HCT116 (cell line): ENCODE measurements at regions not wholly inside any gene's neighbourhood (a gene's known extent, or its start where the extent isn't known, plus 50 kb on each side); places are given as distances from the start of the nearest gene placed in this dataset.

Experiments
- ATAC-seq: fragments of 200-7000 bp; cut with Tn5 transposase; 2 replicates; pipeline ENCODE4 v1.9.1; 2020; ENCODE audit warnings: mild to moderate bottlenecking, moderate library complexity
- BruUV-seq: library from RNA; stranded (reverse); fragments of 400-500 nt; replicated peaks from 2 replicates; lab custom pipeline; 2021; lab: Mats Ljungman, UMichigan
- CTCF ChIA-PET: fragments of 300-600 bp; sonication (Branson Sonifier 250); formaldehyde crosslinking; loops from one replicate; lab custom pipeline; 2021; ENCODE audit warnings: antibody characterized with exemption; lab: Charles Lee
- POLR2A ChIA-PET: fragments of 300-600, 350-600 bp; sonication (Branson Sonifier 250); formaldehyde crosslinking; loops from one replicate; lab custom pipeline; 2021; ENCODE audit warnings: antibody characterized with exemption; lab: Charles Lee
- RAD21 ChIA-PET, 2 experiments: fragments of 300-600 bp; sonication (Branson Sonifier 250); formaldehyde crosslinking; loops; one replicate each; lab custom pipeline; 2023; ENCODE audit warnings: low total read pairs in 2 of 2; ENCODE audit not compliant: uncharacterized antibody in 2 of 2, unreplicated experiment in 2 of 2, low non-redundant PET in 1 of 2; lab: Charles Lee
- DNase-seq: peaks from one replicate; pipeline ENCODE4 v3.0.0-alpha.2; 2010; ENCODE audit warnings: low read depth, low spot score
- H2AFZ ChIP-seq: fragments of 200-600 bp; shearing (Covaris generic), sonication (generic); 2 replicates; pipeline ENCODE4 v1.6.1; 2017; ENCODE audit warnings: low read depth, mixed run types, mixed read lengths, antibody characterized with exemption, low read length; ENCODE audit not compliant: poor library complexity, severe bottlenecking
- H3K27ac ChIP-seq: 2 replicates; pipeline ENCODE4 v1.5.1; 2012; ENCODE audit warnings: low read depth, low read length
- H3K27me3 ChIP-seq: fragments of 200-600 bp; sonication (generic); 2 replicates; pipeline ENCODE4 v1.6.1; 2016; ENCODE audit warnings: mixed run types, low read length, mixed read lengths; ENCODE audit not compliant: insufficient read depth
- H3K36me3 ChIP-seq, 2 experiments: fragments of 200-500 bp in 1 of 2; fragments of 200-600 bp in 1 of 2; sonication (Bioruptor generic) in 1 of 2; sonication (generic) in 1 of 2; 2 replicates each; pipeline versions ENCODE4 v1.5.1 to v1.6.1; 2014 to 2016; ENCODE audit warnings: low read length in 2 of 2, inconsistent platforms in 1 of 2, mixed read lengths in 1 of 2, mixed run types in 1 of 2; ENCODE audit not compliant: insufficient read depth in 2 of 2, control insufficient read depth in 1 of 2
- H3K4me1 ChIP-seq, 2 experiments: fragments of 200-600 bp in 1 of 2; sonication (generic) in 1 of 2; 2 replicates each; pipeline versions ENCODE4 v1.5.1 to v1.6.1; 2012 to 2017; ENCODE audit warnings: low read length in 2 of 2, inconsistent platforms in 1 of 2, mild to moderate bottlenecking in 1 of 2, mixed read lengths in 1 of 2, mixed run types in 1 of 2, moderate library complexity in 1 of 2; ENCODE audit not compliant: insufficient read depth in 2 of 2, control insufficient read depth in 1 of 2
- H3K4me2 ChIP-seq: fragments of 200-600 bp; sonication (generic); 2 replicates; pipeline ENCODE4 v1.6.1; 2017; ENCODE audit warnings: mixed run types, low read length, mixed read lengths
- H3K4me3 ChIP-seq, 2 experiments: fragments of 200-600 bp in 1 of 2; sonication (generic) in 1 of 2; replicated peaks in 1 of 2; 2 replicates each; pipeline ENCODE4 v1.5.1; 2011 to 2016; ENCODE audit warnings: low read length in 2 of 2, control low read depth in 1 of 2, low read depth in 1 of 2, mild to moderate bottlenecking in 1 of 2, mixed read lengths in 1 of 2, mixed run types in 1 of 2
- H3K79me2 ChIP-seq: fragments of 200-600 bp; sonication (generic); 2 replicates; pipeline ENCODE4 v1.6.1; 2017; ENCODE audit warnings: mild to moderate bottlenecking, mixed run types, low read length, moderate library complexity, mixed read lengths; ENCODE audit not compliant: insufficient read depth
- H3K9ac ChIP-seq: fragments of 200-600 bp; sonication (generic); 2 replicates; pipeline ENCODE4 v1.6.1; 2016; ENCODE audit warnings: low read length, mixed read lengths
- H3K9me2 ChIP-seq: fragments of 200-600 bp; sonication (generic), shearing (Covaris generic); 2 replicates; pipeline ENCODE4 v1.6.1; 2017; ENCODE audit warnings: mixed run types, mild to moderate bottlenecking, moderate library complexity; ENCODE audit not compliant: insufficient read depth
- H3K9me3 ChIP-seq, 2 experiments: fragments of 200-500 bp in 1 of 2; fragments of 200-600 bp in 1 of 2; sonication (Bioruptor generic) in 1 of 2; sonication (generic) in 1 of 2; 2 replicates each; pipeline ENCODE4 v1.6.1; 2014 to 2017; ENCODE audit warnings: low read length in 2 of 2, mixed read lengths in 2 of 2, inconsistent platforms in 1 of 2, low read depth in 1 of 2, mild to moderate bottlenecking in 1 of 2, mixed run types in 1 of 2, moderate library complexity in 1 of 2; ENCODE audit not compliant: control insufficient read depth in 1 of 2, insufficient read depth in 1 of 2
- H4K20me1 ChIP-seq: fragments of 200-600 bp; sonication (generic), shearing (Covaris generic); 2 replicates; pipeline ENCODE4 v1.6.1; 2017; ENCODE audit warnings: mixed run types, mild to moderate bottlenecking, moderate library complexity; ENCODE audit not compliant: insufficient read depth
- EZH2 ChIP-seq: fragments of 200-600 bp; sonication (generic); IDR thresholded peaks from 2 replicates; pipeline ENCODE4 v1.6.1; 2017; ENCODE audit warnings: antibody characterized with exemption, mixed run types
- EZH2phosphoT487 ChIP-seq: fragments of 200-600 bp; IDR thresholded peaks from 2 replicates; pipeline ENCODE4 v1.6.1; 2018; ENCODE audit warnings: antibody characterized with exemption, borderline replicate concordance
- FOSL1 ChIP-seq: IDR thresholded peaks from 2 replicates; pipeline ENCODE4 v1.6.1; 2012; ENCODE audit warnings: low read depth
- JUND ChIP-seq: IDR thresholded peaks from 2 replicates; pipeline ENCODE4 v1.6.1; 2012
- POLR2A ChIP-seq: IDR thresholded peaks from 2 replicates; pipeline ENCODE4 v1.7.0; 2011; ENCODE audit warnings: borderline replicate concordance; ENCODE audit not compliant: insufficient read depth, insufficient read length; ENCODE audit errors: extremely low read depth
- POLR2AphosphoS5 ChIP-seq: IDR thresholded peaks from 2 replicates; pipeline ENCODE4 v1.6.1; 2011; ENCODE audit warnings: mild to moderate bottlenecking, low read depth, low read length, moderate library complexity
- RAD21 ChIP-seq: IDR thresholded peaks from 2 replicates; pipeline ENCODE4 v1.6.1; 2012; ENCODE audit warnings: low read depth, mild to moderate bottlenecking
- SIN3A ChIP-seq: IDR thresholded peaks from 2 replicates; pipeline ENCODE4 v1.6.1; 2012; ENCODE audit warnings: low read depth
- SP1 ChIP-seq: IDR thresholded peaks from 2 replicates; pipeline ENCODE4 v1.6.1; 2012; ENCODE audit warnings: low read depth
- YY1 ChIP-seq: IDR thresholded peaks from 2 replicates; pipeline ENCODE4 v1.6.1; 2011; ENCODE audit warnings: low read length, low read depth, moderate library complexity, mild to moderate bottlenecking; ENCODE audit not compliant: insufficient replicate concordance; ENCODE audit errors: extremely low read depth
- ZBTB33 ChIP-seq: IDR thresholded peaks from 2 replicates; pipeline ENCODE4 v1.6.1; 2011; ENCODE audit warnings: mild to moderate bottlenecking, low read length, moderate library complexity; ENCODE audit not compliant: insufficient replicate concordance; ENCODE audit errors: extremely low read depth
- ZFX ChIP-seq: fragments of 450-650 bp; IDR thresholded peaks from 2 replicates; pipeline ENCODE4 v1.6.1; 2017
- intact Hi-C: fragments of 100-400 bp; cut with micrococcal nuclease; formaldehyde crosslinking; loops from 2 replicates; pipeline ENCODE4 v1.10.0; 2022
- TF ChIP-seq, protein P1 (sequence below): IDR thresholded peaks from 2 replicates; pipeline ENCODE4 v1.6.1; 2012

DNA sequence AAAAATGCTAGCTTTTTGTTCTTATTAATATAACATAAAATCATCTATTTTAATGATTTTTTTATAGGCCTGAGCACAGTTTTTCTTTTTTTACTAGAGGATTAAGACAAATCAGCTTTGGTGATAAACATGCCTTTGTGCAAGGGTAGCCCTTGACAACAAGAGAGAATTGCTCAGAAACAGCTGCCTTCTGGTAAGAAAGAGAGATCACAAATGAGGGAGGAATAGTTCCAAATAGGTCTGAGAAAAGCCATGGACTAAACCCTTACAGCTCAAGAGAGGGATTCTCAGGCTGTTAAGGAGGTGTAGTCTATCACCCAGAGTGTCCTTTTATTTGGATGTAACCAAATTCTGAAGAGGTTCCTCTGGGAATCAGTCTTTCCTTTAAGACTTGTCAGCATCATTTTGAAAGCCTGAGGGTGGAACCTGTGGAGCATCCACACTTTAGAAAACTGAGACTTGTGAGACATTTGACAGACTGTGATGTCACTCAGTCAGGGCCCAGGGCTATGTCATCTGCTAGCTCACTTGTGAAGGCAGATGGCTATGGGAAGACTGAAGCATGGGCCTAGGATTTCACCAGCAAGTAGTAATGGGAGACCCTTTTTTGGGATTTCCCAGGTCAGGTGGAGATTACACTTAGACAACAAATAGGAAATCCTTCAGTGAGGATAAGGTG, 102.9 kb upstream of the KCNAB1 start:
- ChIA-PET CTCF (no interaction called here), POLR2A (no interaction called here), RAD21 (no interaction called here)
- Histone ChIP-seq H3K79me2 (no peaks in the 10 kb centered on the region), H3K27ac (no peak overlapping the region), H3K4me3 (no peak overlapping the region), H4K20me1 (no peaks in the 10 kb centered on the region), H2AFZ (no peak overlapping the region), H3K4me2 (no peak overlapping the region), H3K9me2 (no peaks in the 10 kb centered on the region), H3K27me3 (no peaks in the 10 kb centered on the region), H3K9ac (no peak overlapping the region), H3K9me3 (no peaks in the 10 kb centered on the region), H3K4me1 (no peaks in the 10 kb centered on the region), H3K36me3 (no peaks in the 10 kb centered on the region)
- TF ChIP-seq POLR2A (no peak), ZBTB33 (no peak), RAD21 (no peak), POLR2AphosphoS5 (no peak), EZH2phosphoT487 (no peak), SP1 (no peak), JUND (no peak), ZFX (no peak), EZH2 (no peak), FOSL1 (no peak), YY1 (no peak), SIN3A (no peak)
- TF ChIP-seq, protein P1, sequence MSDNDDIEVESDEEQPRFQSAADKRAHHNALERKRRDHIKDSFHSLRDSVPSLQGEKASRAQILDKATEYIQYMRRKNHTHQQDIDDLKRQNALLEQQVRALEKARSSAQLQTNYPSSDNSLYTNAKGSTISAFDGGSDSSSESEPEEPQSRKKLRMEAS, result no peak
- intact Hi-C loops, result no loop called here
- no TSS peak for BruUV-seq
- DNase-seq (no peak), ATAC-seq (no peak)
